CD4-positive, alpha-beta T cell (primary cell): ENCODE measurements at regions not wholly inside any gene's neighbourhood (a gene's known extent, or its start where the extent isn't known, plus 50 kb on each side); places are given as distances from the start of the nearest gene placed in this dataset.
"Not testable (repeated sequence)": the region's sequence is repeated elsewhere in the genome, so short reads cannot be mapped to it uniquely, and the experiment has no call there.

Source experiments
- ATAC-seq: fragments of 200-7000 bp; cut with Tn5 transposase; one replicate; pipeline ENCODE4 v1.10.0; 2022; ENCODE audit warnings: mild to moderate bottlenecking; ENCODE audit not compliant: poor library complexity
- CTCF ChIA-PET: fragments of 350-600 bp; sonication (Branson Sonifier 250); formaldehyde crosslinking; loops from one replicate; lab custom pipeline; 2021; ENCODE audit warnings: antibody characterized with exemption, inconsistent platforms; lab: Charles Lee
- POLR2A ChIA-PET: fragments of 350-600 bp; sonication (Branson Sonifier 250); formaldehyde crosslinking; loops from one replicate; lab custom pipeline; 2021; ENCODE audit warnings: antibody characterized with exemption, inconsistent platforms; lab: Charles Lee
- DNase-seq, 14 experiments: peaks; one replicate each; pipeline ENCODE4 v3.0.0-alpha.2; 2013 to 2020; ENCODE audit warnings: mixed read lengths in 2 of 14
- H3K27ac ChIP-seq, 2 donors: one replicate each; pipeline versions ENCODE4 v1.5.1 to v1.7.0; 2013; ENCODE audit warnings: low read length in 2 of 2, low read depth in 1 of 2, mild to moderate bottlenecking in 1 of 2
- H3K27me3 ChIP-seq, 2 experiments: 1 replicate in 1 of 2; 2 replicates in 1 of 2; pipeline versions ENCODE4 v1.6.1 to v1.7.0; 2013; ENCODE audit warnings: low read length in 2 of 2, control low read depth in 1 of 2, mild to moderate bottlenecking in 1 of 2, moderate library complexity in 1 of 2; ENCODE audit not compliant: insufficient read depth in 2 of 2, control insufficient read depth in 1 of 2
- H3K36me3 ChIP-seq: one replicate; pipeline ENCODE4 v1.6.1; 2013; ENCODE audit warnings: low read length, control low read depth; ENCODE audit not compliant: insufficient read depth
- H3K4me1 ChIP-seq: one replicate; pipeline ENCODE4 v1.6.1; 2013; ENCODE audit warnings: low read length, control low read depth; ENCODE audit not compliant: insufficient read depth
- H3K4me3 ChIP-seq: one replicate; pipeline ENCODE4 v1.5.1; 2013; ENCODE audit warnings: mild to moderate bottlenecking, low read length, moderate library complexity
- H3K9me3 ChIP-seq, 2 experiments: 1 replicate in 1 of 2; 2 replicates in 1 of 2; pipeline versions ENCODE4 v1.6.1 to v1.7.0; 2013; ENCODE audit warnings: low read length in 2 of 2, mild to moderate bottlenecking in 2 of 2, control low read depth in 1 of 2, moderate library complexity in 1 of 2; ENCODE audit not compliant: control insufficient read depth in 1 of 2, insufficient read depth in 1 of 2
- H3K27ac Mint-ChIP-seq: one replicate; pipeline ENCODE4 v1.8.0; 2020; ENCODE audit warnings: mixed read lengths
- H3K27me3 Mint-ChIP-seq: one replicate; pipeline ENCODE4 v1.8.0; 2021; ENCODE audit warnings: mixed read lengths
- H3K36me3 Mint-ChIP-seq: one replicate; pipeline ENCODE4 v1.8.0; 2021; ENCODE audit warnings: low read depth, mixed read lengths
- H3K4me1 Mint-ChIP-seq: one replicate; pipeline ENCODE4 v1.8.0; 2021; ENCODE audit warnings: low read depth, mixed read lengths
- H3K4me3 Mint-ChIP-seq: one replicate; pipeline ENCODE4 v1.8.0; 2020; ENCODE audit warnings: mild to moderate bottlenecking, mixed read lengths
- H3K9me3 Mint-ChIP-seq: one replicate; pipeline ENCODE4 v1.8.0; 2020; ENCODE audit warnings: mixed read lengths
- CTCF ChIP-seq: fragments of 200-600 bp; IDR thresholded peaks from one replicate; pipeline ENCODE4 v1.8.0; 2022; ENCODE audit warnings: antibody characterized with exemption, mild to moderate bottlenecking
- intact Hi-C, 2 experiments: fragments of 100-400 bp; cut with DNase I in 1 of 2; cut with micrococcal nuclease in 1 of 2; formaldehyde crosslinking; loops; one replicate each; pipeline versions ENCODE4 v1.15.1 to v1.9.0; 2023 to 2025; cut with DNase I, micrococcal nuclease

- no peak overlapping the region for H3K4me3 ChIP-seq
- no peaks in the 10 kb centered on the region for H3K36me3 ChIP-seq
- H3K27ac ChIP-seq, result no peak overlapping the region
- H3K4me1 Mint-ChIP-seq, result no peaks in the 10 kb centered on the region
- no peak for TF ChIP-seq CTCF
- H3K9me3 ChIP-seq, result peaks cover 3 to 18% of the 10 kb centered on the region in 2 experiments
- intact Hi-C loops, result no loop called here
- no peak overlapping the region for H3K27ac Mint-ChIP-seq
- H3K4me3 Mint-ChIP-seq, result no peak overlapping the region
- DNase-seq (no peak), ATAC-seq (no peak)
- H3K27me3 Mint-ChIP-seq, result peaks cover 37% of the 10 kb centered on the region
- CTCF ChIA-PET, result no interaction called here
- peaks cover 3% of the 10 kb centered on the region for H3K4me1 ChIP-seq
- H3K36me3 Mint-ChIP-seq, result no peaks in the 10 kb centered on the region
- peaks cover 5% of the 10 kb centered on the region for H3K9me3 Mint-ChIP-seq
- POLR2A ChIA-PET, result no interaction called here
- peaks cover 0 to 6% of the 10 kb centered on the region in 2 experiments for H3K27me3 ChIP-seq
These were observed 95.2 kb upstream of the CST7 start for GRCh38 chr20:24853916-24854315.

- CTCF ChIA-PET, result no interaction called here
- H3K27ac Mint-ChIP-seq, result no peak overlapping the region
- ATAC-seq, result no peak
- H3K4me3 Mint-ChIP-seq, result no peak overlapping the region
- Histone ChIP-seq H3K4me1 (peaks cover 15% of the 10 kb centered on the region), H3K27ac (no peak overlapping the region), H3K9me3 (peaks cover 3 to 22% of the 10 kb centered on the region in 2 experiments), H3K27me3 (no peaks in the 10 kb centered on the region), H3K4me3 (no peak overlapping the region), H3K36me3 (no peaks in the 10 kb centered on the region)
- DNase-seq, result no peak
- H3K9me3 Mint-ChIP-seq, result peaks cover 5% of the 10 kb centered on the region
- no peak for TF ChIP-seq CTCF
- peaks cover 37% of the 10 kb centered on the region for H3K27me3 Mint-ChIP-seq
- intact Hi-C loops, result no loop called here
- no peaks in the 10 kb centered on the region for H3K4me1 Mint-ChIP-seq
- POLR2A ChIA-PET, result no interaction called here
- no peaks in the 10 kb centered on the region for H3K36me3 Mint-ChIP-seq
These were observed 93.2 kb upstream of the CST7 start for GRCh38 chr20:24855848-24856247.

GRCh38 chr20:24858500-24858899 is 90.6 kb upstream of the CST7 start:
- DNase-seq, H3K27me3 ChIP-seq, H3K36me3 ChIP-seq, POLR2A ChIA-PET, H3K36me3 Mint-ChIP-seq, intact Hi-C loops, H3K4me3 Mint-ChIP-seq, CTCF ChIA-PET, H3K4me1 Mint-ChIP-seq, H3K27ac Mint-ChIP-seq, ATAC-seq, H3K27ac ChIP-seq, H3K9me3 Mint-ChIP-seq, H3K4me3 ChIP-seq: not testable (repeated sequence)
- H3K27me3 Mint-ChIP-seq, result peaks cover 22% of the 10 kb centered on the region
- H3K9me3 ChIP-seq, result peaks cover 3 to 22% of the 10 kb centered on the region in 2 experiments
- peaks cover 15% of the 10 kb centered on the region for H3K4me1 ChIP-seq

- no peak for DNase-seq
- no peaks in the 10 kb centered on the region for H3K36me3 Mint-ChIP-seq
- no peak overlapping the region for H3K4me3 Mint-ChIP-seq
These were observed 89.5 kb upstream of the CST7 start for GRCh38 chr20:24859539-24859938.

More at GRCh38 chr20:24859539-24859938, 89.5 kb upstream of the CST7 start:
- Mint-ChIP-seq H3K27me3 (peaks cover 22% of the 10 kb centered on the region), H3K4me1 (no peaks in the 10 kb centered on the region), H3K9me3 (peaks cover 7% of the 10 kb centered on the region), H3K27ac (no peak overlapping the region)
- TF ChIP-seq CTCF, result no peak
- no peak overlapping the region for H3K27ac ChIP-seq
- ATAC-seq, result no peak
- peaks cover 15% of the 10 kb centered on the region for H3K4me1 ChIP-seq
- no peak overlapping the region for H3K4me3 ChIP-seq
- no peaks in the 10 kb centered on the region for H3K36me3 ChIP-seq
- POLR2A ChIA-PET, result no interaction called here
- no peaks in the 10 kb centered on the region for H3K27me3 ChIP-seq
- CTCF ChIA-PET, result no interaction called here
- intact Hi-C loops, result no loop called here
- H3K9me3 ChIP-seq, result peaks cover 0 to 24% of the 10 kb centered on the region in 2 experiments
